ENCODE measurements at regions not wholly inside any gene's neighbourhood (a gene's known extent, or its start where the extent isn't known, plus 50 kb on each side); places are given as distances from the start of the nearest gene placed in this dataset.
"Not testable (repeated sequence)": the region's sequence is repeated elsewhere in the genome, so short reads cannot be mapped to it uniquely, and the experiment has no call there.

GRCh38 chr5:167414611-167415010 is 876.8 kb upstream of the WWC1 start:
- CTCF ChIA-PET = no interaction called here
- no peaks in the 10 kb centered on the region for H3K4me1 Mint-ChIP-seq

GRCh38 chr5:167415779-167416746 is 875.4 kb upstream of the WWC1 start:
- no peak overlapping the region for H3K4me3 Mint-ChIP-seq
- ChIA-PET CTCF (no interaction called here), POLR2A (no interaction called here)
- peaks cover 2% of the 10 kb centered on the region for H3K9me3 Mint-ChIP-seq (ENCODE audit: low read depth)
- no peaks in the 10 kb centered on the region for H3K27me3 Mint-ChIP-seq
- intact Hi-C loops (cut with DNase I, micrococcal nuclease) = no loop called here
- no peaks in the 10 kb centered on the region for H3K36me3 Mint-ChIP-seq (ENCODE audit: low read depth)
- H3K27ac Mint-ChIP-seq = no peak overlapping the region
- DNase-seq (no peak), ATAC-seq (no peak)
- H3K4me1 Mint-ChIP-seq = no peaks in the 10 kb centered on the region

More at GRCh38 chr5:167414611-167415010, 876.8 kb upstream of the WWC1 start:
- Mint-ChIP-seq H3K36me3 (ENCODE audit: low read depth) (no peaks in the 10 kb centered on the region), H3K27ac (no peak overlapping the region), H3K27me3 (no peaks in the 10 kb centered on the region), H3K4me3 (no peak overlapping the region), H3K9me3 (ENCODE audit: low read depth) (peaks cover 2% of the 10 kb centered on the region)
- ATAC-seq (no peak), DNase-seq (no peak)
- intact Hi-C loops (cut with DNase I, micrococcal nuclease) = no loop called here
- POLR2A ChIA-PET = no interaction called here

- Mint-ChIP-seq H3K4me1 (no peaks in the 10 kb centered on the region), H3K36me3 (ENCODE audit: low read depth) (no peaks in the 10 kb centered on the region), H3K27me3 (no peaks in the 10 kb centered on the region), H3K27ac (no peak overlapping the region), H3K4me3 (no peak overlapping the region), H3K9me3 (ENCODE audit: low read depth) (peaks cover 2% of the 10 kb centered on the region)
- ATAC-seq = no peak
- intact Hi-C loops (cut with DNase I, micrococcal nuclease) = no loop called here
- no peak for DNase-seq
- CTCF ChIA-PET = no interaction called here
- POLR2A ChIA-PET = no interaction called here
Observed at GRCh38 chr5:167417662-167418061, 873.8 kb upstream of the WWC1 start.

GRCh38 chr5:167425161-167425560 is 866.3 kb upstream of the WWC1 start:
- CTCF ChIA-PET = no interaction called here
- H3K4me1 Mint-ChIP-seq = no peaks in the 10 kb centered on the region
- H3K4me3 Mint-ChIP-seq = no peak overlapping the region

GRCh38 chr5:167426501-167426900 is 864.9 kb upstream of the WWC1 start:
- Mint-ChIP-seq H3K27me3 (no peaks in the 10 kb centered on the region), H3K27ac (no peak overlapping the region), H3K36me3 (ENCODE audit: low read depth) (peaks cover 1% of the 10 kb centered on the region), H3K4me1 (no peaks in the 10 kb centered on the region), H3K4me3 (no peak overlapping the region), H3K9me3 (ENCODE audit: low read depth) (peaks cover 3% of the 10 kb centered on the region)
- intact Hi-C loops (cut with DNase I, micrococcal nuclease) = no loop called here
- ChIA-PET CTCF (interaction anchor here (0.6 kb wide), 1 partner anchor 155 kb away, joined by 3 read pairs; no protein-coding TSS in a partner anchor), POLR2A (no interaction called here)
- DNase-seq = no peak
- no peak for ATAC-seq

More at GRCh38 chr5:167425161-167425560, 866.3 kb upstream of the WWC1 start:
- DNase-seq = no peak
- Mint-ChIP-seq H3K27me3 (no peaks in the 10 kb centered on the region), H3K36me3 (ENCODE audit: low read depth) (peaks cover 1% of the 10 kb centered on the region), H3K27ac (no peak overlapping the region), H3K9me3 (ENCODE audit: low read depth) (peaks cover 3% of the 10 kb centered on the region)
- POLR2A ChIA-PET = no interaction called here
- no peak for ATAC-seq
- intact Hi-C loops (cut with DNase I, micrococcal nuclease) = no loop called here

- H3K36me3 Mint-ChIP-seq (ENCODE audit: low read depth); H3K27me3 Mint-ChIP-seq; ATAC-seq; POLR2A ChIA-PET; DNase-seq; H3K4me3 Mint-ChIP-seq; H3K27ac Mint-ChIP-seq; intact Hi-C loops (cut with DNase I, micrococcal nuclease); CTCF ChIA-PET; H3K4me1 Mint-ChIP-seq; H3K9me3 Mint-ChIP-seq (ENCODE audit: low read depth): not testable (repeated sequence)
Observed at GRCh38 chr5:167427641-167428040, 863.8 kb upstream of the WWC1 start.

GRCh38 chr5:167440846-167441245 is 850.6 kb upstream of the WWC1 start:
- H3K27me3 Mint-ChIP-seq = no peaks in the 10 kb centered on the region
- H3K36me3 Mint-ChIP-seq (ENCODE audit: low read depth) = no peaks in the 10 kb centered on the region
- H3K4me1 Mint-ChIP-seq = no peaks in the 10 kb centered on the region
- DNase-seq = no peak
- no peak for ATAC-seq
- CTCF ChIA-PET = no interaction called here
- peaks cover 4% of the 10 kb centered on the region for H3K9me3 Mint-ChIP-seq (ENCODE audit: low read depth)
- H3K27ac Mint-ChIP-seq = no peak overlapping the region
- H3K4me3 Mint-ChIP-seq = no peak overlapping the region
- POLR2A ChIA-PET = no interaction called here
- intact Hi-C loops (cut with DNase I, micrococcal nuclease) = no loop called here

GRCh38 chr5:167442922-167443321 is 848.5 kb upstream of the WWC1 start:
- ATAC-seq (no peak), DNase-seq (no peak)
- POLR2A ChIA-PET = no interaction called here
- H3K4me1 Mint-ChIP-seq = no peaks in the 10 kb centered on the region
- no peak overlapping the region for H3K4me3 Mint-ChIP-seq
- H3K27me3 Mint-ChIP-seq = no peaks in the 10 kb centered on the region
- intact Hi-C loops (cut with DNase I, micrococcal nuclease) = no loop called here
- H3K27ac Mint-ChIP-seq = no peak overlapping the region
- H3K9me3 Mint-ChIP-seq (ENCODE audit: low read depth) = peaks cover 3% of the 10 kb centered on the region
- H3K36me3 Mint-ChIP-seq (ENCODE audit: low read depth) = no peaks in the 10 kb centered on the region
- CTCF ChIA-PET = interaction anchor here (0.7 kb wide), 1 partner anchor 8 kb away, joined by 3 read pairs; no protein-coding TSS in a partner anchor

GRCh38 chr5:167447466-167448375 is 843.7 kb upstream of the WWC1 start:
- intact Hi-C loops (cut with DNase I, micrococcal nuclease) = no loop called here
- Mint-ChIP-seq H3K27ac (no peak overlapping the region), H3K4me3 (no peak overlapping the region), H3K36me3 (ENCODE audit: low read depth) (no peaks in the 10 kb centered on the region), H3K9me3 (ENCODE audit: low read depth) (no peaks in the 10 kb centered on the region), H3K27me3 (no peaks in the 10 kb centered on the region), H3K4me1 (no peaks in the 10 kb centered on the region)
- ATAC-seq (no peak), DNase-seq (no peak)
- ChIA-PET POLR2A (no interaction called here), CTCF (no interaction called here)

GRCh38 chr5:167448376-167448775 is 843.1 kb upstream of the WWC1 start:
- Mint-ChIP-seq H3K27ac (no peak overlapping the region), H3K9me3 (ENCODE audit: low read depth) (no peaks in the 10 kb centered on the region), H3K36me3 (ENCODE audit: low read depth) (no peaks in the 10 kb centered on the region), H3K4me3 (no peak overlapping the region), H3K27me3 (no peaks in the 10 kb centered on the region), H3K4me1 (no peaks in the 10 kb centered on the region)
- CTCF ChIA-PET = no interaction called here
- ATAC-seq = no peak
- DNase-seq = no peak
- intact Hi-C loops (cut with DNase I, micrococcal nuclease) = no loop called here
- POLR2A ChIA-PET = no interaction called here

- ATAC-seq (no peak), DNase-seq (no peak)
- no peaks in the 10 kb centered on the region for H3K4me1 Mint-ChIP-seq
- intact Hi-C loops (cut with DNase I, micrococcal nuclease) = no loop called here
- no peaks in the 10 kb centered on the region for H3K36me3 Mint-ChIP-seq (ENCODE audit: low read depth)
- ChIA-PET POLR2A (no interaction called here), CTCF (no interaction called here)
- no peak overlapping the region for H3K27ac Mint-ChIP-seq
- H3K9me3 Mint-ChIP-seq (ENCODE audit: low read depth) = no peaks in the 10 kb centered on the region
- no peak overlapping the region for H3K4me3 Mint-ChIP-seq
- H3K27me3 Mint-ChIP-seq = no peaks in the 10 kb centered on the region
Observed at GRCh38 chr5:167451076-167451475, 840.4 kb upstream of the WWC1 start.

- no peaks in the 10 kb centered on the region for H3K36me3 Mint-ChIP-seq (ENCODE audit: low read depth)
- H3K27me3 Mint-ChIP-seq = no peaks in the 10 kb centered on the region
- CTCF ChIA-PET = no interaction called here
Observed at GRCh38 chr5:167452136-167452535, 839.3 kb upstream of the WWC1 start.

More at GRCh38 chr5:167452136-167452535, 839.3 kb upstream of the WWC1 start:
- Mint-ChIP-seq H3K4me3 (no peak overlapping the region), H3K4me1 (no peaks in the 10 kb centered on the region), H3K27ac (no peak overlapping the region), H3K9me3 (ENCODE audit: low read depth) (no peaks in the 10 kb centered on the region)
- no peak for ATAC-seq
- POLR2A ChIA-PET = no interaction called here
- no peak for DNase-seq
- intact Hi-C loops (cut with DNase I, micrococcal nuclease) = no loop called here
